Colonic mucosa (tissue), 4 donors: ENCODE measurements at regions not wholly inside any gene's neighbourhood (a gene's known extent, or its start where the extent isn't known, plus 50 kb on each side); places are given as distances from the start of the nearest gene placed in this dataset.

Experiments
- DNase-seq: peaks from one replicate; pipeline ENCODE4 v3.0.0-alpha.2; 2020
- H3K27ac ChIP-seq: fragments of 200-600 bp; one replicate; pipeline ENCODE4 v1.8.0; 2021
- H3K27me3 ChIP-seq: fragments of 200-600 bp; one replicate; pipeline ENCODE4 v1.8.0; 2021
- H3K36me3 ChIP-seq: fragments of 200-600 bp; one replicate; pipeline ENCODE4 v1.8.0; 2021
- H3K4me1 ChIP-seq: fragments of 200-600 bp; one replicate; pipeline ENCODE4 v1.8.0; 2021; ENCODE audit warnings: mild to moderate bottlenecking
- H3K4me3 ChIP-seq: fragments of 200-600 bp; one replicate; pipeline ENCODE4 v1.8.0; 2021
- H3K9ac ChIP-seq, 2 donors: one replicate each; pipeline ENCODE4 v1.7.0; 2013; ENCODE audit warnings: control low read depth in 2 of 2, low read depth in 2 of 2, low read length in 2 of 2
- H3K9me3 ChIP-seq: fragments of 200-600 bp; one replicate; pipeline ENCODE4 v1.8.0; 2021
- intact Hi-C: fragments of 100-400 bp; cut with DNase I; formaldehyde crosslinking; loops from one replicate; pipeline ENCODE4 v1.14.1; 2022
- TF ChIP-seq, protein P1 (sequence below): fragments of 200-600 bp; IDR thresholded peaks from one replicate; pipeline ENCODE4 v1.8.0; 2022; ENCODE audit warnings: antibody characterized with exemption, mild to moderate bottlenecking
- donor health status: healthy.
- donor health status: DM: no; HTN: no; CAD: no.
- donor health status: DM: no; HTN: no; CAD: no.

DNA sequence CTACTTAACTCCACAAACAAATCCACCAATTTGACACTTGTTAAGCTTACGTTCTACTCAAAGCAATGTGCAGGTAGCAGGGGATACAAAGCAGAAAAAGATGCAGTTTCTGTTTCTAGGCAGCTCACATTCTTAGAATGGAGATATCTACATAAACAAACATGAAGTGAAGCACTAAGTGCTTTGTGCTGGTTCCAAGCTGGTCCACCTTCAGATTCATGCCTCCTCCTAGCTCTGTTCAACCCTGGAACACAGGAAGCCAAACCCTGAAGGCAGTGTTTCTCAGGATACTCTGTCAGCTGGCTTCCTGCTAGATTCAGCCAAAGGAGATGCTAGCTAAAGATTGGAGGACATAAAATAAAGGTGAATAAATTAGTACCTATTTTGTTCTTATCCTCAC is 55.3 kb upstream of the NOL4 start:
- Histone ChIP-seq H3K4me3 (no peak overlapping the region), H3K27ac (no peak overlapping the region)
- intact Hi-C loops: no loop called here

GRCh38 chr18:34280653-34281052 is 55.9 kb upstream of the NOL4 start:
- Histone ChIP-seq H3K4me3 (no peak overlapping the region), H3K27me3 (no peaks in the 10 kb centered on the region), H3K4me1 (no peaks in the 10 kb centered on the region), H3K9me3 (no peaks in the 10 kb centered on the region), H3K36me3 (no peaks in the 10 kb centered on the region), H3K27ac (no peak overlapping the region), H3K9ac (no peak overlapping the region)
- intact Hi-C loops: no loop called here
- TF ChIP-seq, protein P1, sequence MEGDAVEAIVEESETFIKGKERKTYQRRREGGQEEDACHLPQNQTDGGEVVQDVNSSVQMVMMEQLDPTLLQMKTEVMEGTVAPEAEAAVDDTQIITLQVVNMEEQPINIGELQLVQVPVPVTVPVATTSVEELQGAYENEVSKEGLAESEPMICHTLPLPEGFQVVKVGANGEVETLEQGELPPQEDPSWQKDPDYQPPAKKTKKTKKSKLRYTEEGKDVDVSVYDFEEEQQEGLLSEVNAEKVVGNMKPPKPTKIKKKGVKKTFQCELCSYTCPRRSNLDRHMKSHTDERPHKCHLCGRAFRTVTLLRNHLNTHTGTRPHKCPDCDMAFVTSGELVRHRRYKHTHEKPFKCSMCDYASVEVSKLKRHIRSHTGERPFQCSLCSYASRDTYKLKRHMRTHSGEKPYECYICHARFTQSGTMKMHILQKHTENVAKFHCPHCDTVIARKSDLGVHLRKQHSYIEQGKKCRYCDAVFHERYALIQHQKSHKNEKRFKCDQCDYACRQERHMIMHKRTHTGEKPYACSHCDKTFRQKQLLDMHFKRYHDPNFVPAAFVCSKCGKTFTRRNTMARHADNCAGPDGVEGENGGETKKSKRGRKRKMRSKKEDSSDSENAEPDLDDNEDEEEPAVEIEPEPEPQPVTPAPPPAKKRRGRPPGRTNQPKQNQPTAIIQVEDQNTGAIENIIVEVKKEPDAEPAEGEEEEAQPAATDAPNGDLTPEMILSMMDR: no peak
- no peak for DNase-seq

More for the DNA sequence above, 55.3 kb upstream of the NOL4 start:
- no peak for DNase-seq
- no peaks in the 10 kb centered on the region for H3K4me1 ChIP-seq
- TF ChIP-seq, protein P1: no peak
- no peaks in the 10 kb centered on the region for H3K27me3 ChIP-seq
- H3K9me3 ChIP-seq: no peaks in the 10 kb centered on the region
- H3K36me3 ChIP-seq: no peaks in the 10 kb centered on the region
- no peak overlapping the region for H3K9ac ChIP-seq

DNA sequence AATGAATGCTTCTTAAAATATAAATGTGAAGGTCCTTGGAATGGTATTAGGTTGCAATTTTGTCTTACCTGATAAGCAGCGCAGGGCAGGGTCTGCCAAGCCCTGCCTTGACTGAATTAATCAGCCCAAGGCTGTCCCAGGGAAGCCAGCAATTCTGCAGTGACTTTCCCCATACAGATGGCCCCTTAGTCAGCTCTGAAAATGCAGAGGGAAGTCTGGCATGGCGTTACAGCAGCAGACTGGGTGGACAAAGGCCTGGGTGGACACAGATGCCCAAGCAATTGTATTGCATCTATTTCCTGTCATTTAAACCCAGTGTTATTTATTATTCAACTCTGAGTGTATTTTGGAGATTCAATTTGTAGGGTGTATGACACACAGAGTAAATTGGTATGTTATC is 56.6 kb upstream of the NOL4 start:
- Histone ChIP-seq H3K36me3 (no peaks in the 10 kb centered on the region), H3K27ac (no peak overlapping the region), H3K27me3 (no peaks in the 10 kb centered on the region), H3K4me1 (no peaks in the 10 kb centered on the region), H3K4me3 (no peak overlapping the region), H3K9me3 (no peaks in the 10 kb centered on the region), H3K9ac (no peak overlapping the region)
- intact Hi-C loops: no loop called here
- no peak for DNase-seq
- TF ChIP-seq, protein P1: no peak

DNA sequence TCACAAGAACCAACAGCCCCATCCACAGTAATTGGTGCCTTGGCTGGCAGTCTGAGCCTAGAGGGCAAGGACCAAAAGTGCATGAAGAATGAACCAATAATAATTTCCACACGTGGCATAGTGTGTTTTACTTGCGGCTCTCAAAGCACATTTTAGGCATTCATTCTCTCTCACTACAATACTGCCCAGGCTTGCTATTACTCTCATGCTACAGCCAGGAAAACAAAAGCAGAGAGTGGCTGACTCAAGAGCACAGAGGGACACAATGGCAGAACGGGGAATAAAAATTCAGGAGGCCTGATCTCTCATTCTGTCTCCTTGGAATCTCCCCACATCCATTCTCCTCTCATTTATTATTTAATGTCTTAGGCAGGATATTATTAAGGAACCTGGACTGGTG is 57.0 kb upstream of the NOL4 start:
- H3K27me3 ChIP-seq: no peaks in the 10 kb centered on the region
- no peak for DNase-seq
- no peak overlapping the region for H3K27ac ChIP-seq
- no peak overlapping the region for H3K4me3 ChIP-seq
- intact Hi-C loops: no loop called here
- H3K4me1 ChIP-seq: no peaks in the 10 kb centered on the region
- H3K36me3 ChIP-seq: no peaks in the 10 kb centered on the region
- H3K9ac ChIP-seq: no peak overlapping the region
- TF ChIP-seq, protein P1: no peak
- H3K9me3 ChIP-seq: no peaks in the 10 kb centered on the region

DNA sequence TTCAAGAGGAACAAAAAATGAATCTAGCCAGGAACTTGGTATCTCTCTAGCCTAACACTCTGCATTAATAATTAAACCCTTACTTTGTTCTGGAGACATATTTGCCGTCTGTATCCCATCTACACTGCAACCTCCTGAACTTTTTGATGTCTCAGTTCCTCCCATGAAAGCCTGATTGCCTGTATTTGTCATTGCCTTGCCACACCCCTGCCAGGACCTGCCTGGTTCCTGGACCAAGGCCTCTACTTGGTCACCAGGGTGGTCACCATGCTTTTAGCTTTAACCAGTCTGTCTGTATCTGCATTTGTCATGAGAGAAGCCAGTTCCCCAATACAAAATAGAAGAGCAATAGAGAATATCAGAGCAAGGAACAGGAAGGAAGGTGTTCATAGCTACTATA is 58.8 kb upstream of the NOL4 start:
- H3K9ac ChIP-seq: no peak overlapping the region
- H3K27me3 ChIP-seq: no peaks in the 10 kb centered on the region
- H3K27ac ChIP-seq: no peak overlapping the region
- H3K4me1 ChIP-seq: no peaks in the 10 kb centered on the region
- no peak for DNase-seq
- H3K4me3 ChIP-seq: no peak overlapping the region
- H3K9me3 ChIP-seq: no peaks in the 10 kb centered on the region
- TF ChIP-seq, protein P1: no peak
- H3K36me3 ChIP-seq: no peaks in the 10 kb centered on the region
- intact Hi-C loops: no loop called here

GRCh38 chr18:34287825-34288224 is 63.1 kb upstream of the NOL4 start:
- DNase-seq: no peak
- intact Hi-C loops: no loop called here
- H3K27ac ChIP-seq: no peak overlapping the region

More at GRCh38 chr18:34287825-34288224, 63.1 kb upstream of the NOL4 start:
- Histone ChIP-seq H3K4me1 (no peaks in the 10 kb centered on the region), H3K27me3 (no peaks in the 10 kb centered on the region), H3K9me3 (no peaks in the 10 kb centered on the region), H3K36me3 (no peaks in the 10 kb centered on the region), H3K4me3 (no peak overlapping the region), H3K9ac (no peak overlapping the region)
- TF ChIP-seq, protein P1: no peak
